Naive thymus-derived CD4-positive, alpha-beta T cell (primary cell): ENCODE measurements at regions not wholly inside any gene's neighbourhood (a gene's known extent, or its start where the extent isn't known, plus 50 kb on each side); places are given as distances from the start of the nearest gene placed in this dataset.
"Not testable (repeated sequence)": the region's sequence is repeated elsewhere in the genome, so short reads cannot be mapped to it uniquely, and the experiment has no call there.

Experiments
- ATAC-seq: fragments of 150-1000 bp; cut with Tn5 transposase; 2 replicates; pipeline ENCODE4 v1.10.0; 2021; ENCODE audit warnings: mild to moderate bottlenecking, moderate library complexity
- CTCF ChIA-PET: fragments of 350-600 bp; sonication (Branson Sonifier 250); formaldehyde crosslinking; loops from one replicate; lab custom pipeline; 2021; ENCODE audit warnings: antibody characterized with exemption; lab: Charles Lee
- POLR2A ChIA-PET: fragments of 350-600 bp; sonication (Branson Sonifier 250); formaldehyde crosslinking; loops from one replicate; lab custom pipeline; 2021; ENCODE audit warnings: antibody characterized with exemption, inconsistent platforms; lab: Charles Lee
- DNase-seq, 9 donors: peaks; one replicate each; pipeline versions ENCODE4 v3.0.0 to v3.0.0-alpha.2; 2020 to 2022; ENCODE audit warnings: mixed read lengths in 1 of 9
- H3K27ac ChIP-seq: one replicate; pipeline ENCODE4 v1.7.0; 2013; ENCODE audit warnings: mild to moderate bottlenecking, low read depth, low read length, moderate library complexity
- H3K27me3 ChIP-seq, 2 donors: one replicate each; pipeline ENCODE4 v1.7.0; 2013; ENCODE audit warnings: low read length in 2 of 2, mild to moderate bottlenecking in 2 of 2, moderate library complexity in 2 of 2; ENCODE audit not compliant: control insufficient read depth in 2 of 2, insufficient read depth in 2 of 2
- H3K36me3 ChIP-seq, 3 experiments: 1 replicate in 2 of 3; 2 replicates in 1 of 3; pipeline ENCODE4 v1.7.0; 2013; ENCODE audit warnings: low read length in 3 of 3, mild to moderate bottlenecking in 3 of 3, moderate library complexity in 1 of 3; ENCODE audit not compliant: insufficient read depth in 3 of 3, control insufficient read depth in 2 of 3
- H3K4me1 ChIP-seq, 2 donors: one replicate each; pipeline ENCODE4 v1.7.0; 2013; ENCODE audit warnings: low read length in 2 of 2, mild to moderate bottlenecking in 2 of 2, moderate library complexity in 1 of 2; ENCODE audit not compliant: control insufficient read depth in 2 of 2, insufficient read depth in 2 of 2
- H3K4me3 ChIP-seq: 2 replicates; pipeline ENCODE4 v1.7.0; 2013; ENCODE audit warnings: mild to moderate bottlenecking, low read length
- H3K9me3 ChIP-seq, 3 experiments: 1 replicate in 2 of 3; 2 replicates in 1 of 3; pipeline ENCODE4 v1.7.0; 2013; ENCODE audit warnings: low read length in 3 of 3; ENCODE audit not compliant: control insufficient read depth in 2 of 3
- H3K27ac Mint-ChIP-seq, 9 donors: one replicate each; pipeline ENCODE4 v1.8.0; 2020 to 2022; ENCODE audit warnings: mixed read lengths in 9 of 9, mild to moderate bottlenecking in 8 of 9, moderate library complexity in 5 of 9, inconsistent platforms in 2 of 9
- H3K27me3 Mint-ChIP-seq, 5 donors: one replicate each; pipeline ENCODE4 v1.8.0; 2021 to 2022; ENCODE audit warnings: mixed read lengths in 5 of 5, mild to moderate bottlenecking in 1 of 5
- H3K36me3 Mint-ChIP-seq, 5 donors: one replicate each; pipeline ENCODE4 v1.8.0; 2020 to 2022; ENCODE audit warnings: mixed read lengths in 5 of 5, mild to moderate bottlenecking in 3 of 5, inconsistent platforms in 1 of 5
- H3K4me1 Mint-ChIP-seq, 7 donors: one replicate each; pipeline ENCODE4 v1.8.0; 2020 to 2022; ENCODE audit warnings: mixed read lengths in 7 of 7, mild to moderate bottlenecking in 3 of 7, inconsistent platforms in 1 of 7
- H3K4me3 Mint-ChIP-seq, 10 donors: one replicate each; pipeline ENCODE4 v1.8.0; 2020 to 2022; ENCODE audit warnings: mild to moderate bottlenecking in 10 of 10, mixed read lengths in 10 of 10, moderate library complexity in 6 of 10, inconsistent platforms in 2 of 10
- H3K9me3 Mint-ChIP-seq, 11 donors: one replicate each; pipeline ENCODE4 v1.8.0; 2020 to 2022; ENCODE audit warnings: mixed read lengths in 11 of 11, mild to moderate bottlenecking in 4 of 11, inconsistent platforms in 1 of 11, moderate library complexity in 1 of 11
- intact Hi-C, 2 donors: fragments of 100-400 bp; cut with micrococcal nuclease; formaldehyde crosslinking; loops; one replicate each; pipeline ENCODE4 v1.15.1; 2023

DNA sequence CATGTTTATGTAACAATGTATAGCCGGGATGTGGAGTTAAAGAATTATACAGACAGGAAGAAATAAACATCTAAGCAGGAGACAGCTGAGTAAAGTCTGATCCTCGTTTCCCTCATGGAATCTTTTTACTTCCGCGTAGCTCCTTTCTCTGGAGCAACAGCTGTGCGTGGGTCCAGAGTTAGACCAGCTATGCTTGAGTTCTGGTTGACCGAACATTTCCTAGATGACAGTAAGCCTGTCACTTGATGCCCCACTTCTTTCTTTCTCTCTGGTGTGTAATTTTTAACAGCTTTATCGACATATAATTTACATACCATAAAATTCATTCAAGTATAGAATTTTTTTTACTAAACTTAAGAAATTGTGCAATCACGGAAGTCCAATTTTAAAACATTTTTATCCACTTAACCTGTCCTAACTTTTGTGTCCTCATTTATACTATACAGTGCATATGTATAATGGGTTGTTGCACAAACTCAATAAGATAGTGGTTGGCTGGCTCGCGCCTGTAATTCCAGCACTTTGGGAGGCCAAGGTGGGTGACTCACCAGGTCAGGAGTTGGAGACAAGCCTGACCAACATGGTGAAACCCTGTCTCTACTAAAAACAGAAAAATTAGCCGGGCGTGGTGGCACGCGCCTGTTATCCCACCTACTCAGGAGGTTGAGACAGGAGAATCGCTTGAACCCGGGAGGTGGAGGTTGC, 58.5 kb upstream of the ABI1 start:
- H3K27ac ChIP-seq, DNase-seq, H3K9me3 Mint-ChIP-seq, H3K4me1 Mint-ChIP-seq, ATAC-seq, CTCF ChIA-PET, H3K27ac Mint-ChIP-seq, H3K27me3 Mint-ChIP-seq, H3K36me3 ChIP-seq, H3K4me3 Mint-ChIP-seq, H3K27me3 ChIP-seq, intact Hi-C loops, H3K4me3 ChIP-seq, H3K9me3 ChIP-seq, POLR2A ChIA-PET, H3K36me3 Mint-ChIP-seq, H3K4me1 ChIP-seq: not testable (repeated sequence)

DNA sequence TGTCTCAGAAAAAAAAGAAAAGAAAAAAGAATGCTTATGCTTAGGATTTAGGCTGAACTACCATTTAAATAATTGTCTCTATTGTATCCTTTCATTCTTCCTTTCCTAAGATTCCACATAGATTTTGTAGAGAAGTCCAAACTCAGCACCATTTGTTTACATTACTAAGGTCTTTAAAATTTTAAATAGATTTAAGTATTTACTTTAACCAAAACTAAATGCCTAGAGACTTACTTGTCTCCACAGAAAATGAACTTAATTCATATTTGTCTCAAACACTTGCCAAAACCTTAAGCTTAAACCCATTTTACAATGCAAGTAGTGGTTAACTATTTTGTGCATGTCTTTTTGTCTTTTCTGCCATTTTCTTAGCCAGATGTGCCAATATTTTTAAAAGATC, 54.1 kb upstream of the ABI1 start:
- Mint-ChIP-seq H3K4me1 (no peaks in the 10 kb centered on the region), H3K27ac (no peak overlapping the region), H3K36me3 (no peaks in the 10 kb centered on the region), H3K27me3 (peaks cover 0 to 5% (median 0%) of the 10 kb centered on the region in 5 donors), H3K9me3 (no peaks in the 10 kb centered on the region), H3K4me3 (no peak overlapping the region)
- no peaks in the 10 kb centered on the region for H3K36me3 ChIP-seq
- ATAC-seq (no peak), DNase-seq (no peak)
- no peak overlapping the region for H3K27ac ChIP-seq
- H3K4me1 ChIP-seq = no peaks in the 10 kb centered on the region
- ChIA-PET POLR2A (no interaction called here), CTCF (no interaction called here)
- H3K4me3 ChIP-seq = no peak overlapping the region
- H3K9me3 ChIP-seq = no peaks in the 10 kb centered on the region
- H3K27me3 ChIP-seq = no peaks in the 10 kb centered on the region
- intact Hi-C loops = no loop called here

DNA sequence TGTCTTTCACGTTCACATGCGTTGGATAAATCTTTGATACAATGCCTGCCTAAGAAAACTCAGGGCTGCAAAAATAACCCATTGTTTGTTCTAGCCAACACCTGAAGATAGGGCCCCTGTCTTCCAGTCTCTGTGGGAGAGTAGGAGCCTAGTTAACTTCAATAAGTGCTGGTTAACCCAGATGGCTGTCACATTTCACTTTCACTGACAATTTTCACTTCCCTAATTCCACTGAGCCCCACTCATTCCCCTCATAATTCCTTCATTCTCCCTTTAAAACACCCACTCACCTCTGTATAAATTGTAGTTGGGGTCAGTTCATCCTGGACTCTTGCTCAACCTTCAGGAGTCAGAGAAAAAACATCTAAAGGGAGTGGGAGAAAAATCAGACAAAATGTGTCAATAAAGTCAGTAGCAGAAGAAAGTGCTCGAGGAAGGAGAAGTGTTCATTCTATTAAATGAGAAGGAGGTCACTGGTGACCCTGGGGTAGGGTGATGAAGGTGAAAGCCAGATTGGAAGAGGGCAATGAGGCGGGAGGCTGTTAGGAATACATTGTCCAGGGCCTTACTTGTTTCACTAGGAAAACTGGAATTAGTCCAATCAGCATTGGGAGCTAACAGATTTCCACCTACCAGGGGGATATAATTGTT, 51.2 kb upstream of the ABI1 start:
- no peaks in the 10 kb centered on the region for H3K27me3 ChIP-seq
- H3K4me1 ChIP-seq = no peaks in the 10 kb centered on the region
- H3K36me3 Mint-ChIP-seq = no peaks in the 10 kb centered on the region
- H3K27ac Mint-ChIP-seq = no peak overlapping the region
- no peak for ATAC-seq
- H3K36me3 ChIP-seq = no peaks in the 10 kb centered on the region
- CTCF ChIA-PET = no interaction called here
- H3K27ac ChIP-seq = no peak overlapping the region
- no peak overlapping the region for H3K4me3 ChIP-seq
- no peak overlapping the region for H3K4me3 Mint-ChIP-seq
- H3K27me3 Mint-ChIP-seq = peaks cover 0 to 5% (median 0%) of the 10 kb centered on the region in 5 donors
- H3K9me3 Mint-ChIP-seq = peaks cover 0 to 3% (median 0%) of the 10 kb centered on the region in 11 donors
- POLR2A ChIA-PET = no interaction called here
- DNase-seq = no peak
- intact Hi-C loops = no loop called here
- no peaks in the 10 kb centered on the region for H3K4me1 Mint-ChIP-seq
- H3K9me3 ChIP-seq = no peaks in the 10 kb centered on the region
